H54 (cell line): ENCODE measurements at regions not wholly inside any gene's neighbourhood (a gene's known extent, or its start where the extent isn't known, plus 50 kb on each side); places are given as distances from the start of the nearest gene placed in this dataset.

ENCODE experiments used
- DNase-seq: peaks from one replicate; pipeline ENCODE4 v3.0.0; 2011; ENCODE audit warnings: low spot score, mixed read lengths; ENCODE audit not compliant: insufficient read length
- FAIRE-seq: peaks from 3 replicates; lab custom pipeline; 2011; peaks lifted over from hg19 to GRCh38; lab: Jason Lieb, UNC
- POLR2A ChIP-seq: IDR thresholded peaks from 2 replicates; pipeline ENCODE4 v1.6.1; 2011; ENCODE audit warnings: low read depth, mild to moderate bottlenecking, low read length

GRCh38 chr3:30945291-30945690 lies 50.8 kb upstream of the GADL1 start:
- DNase-seq (no peak), FAIRE-seq (no peak)
- no peak for TF ChIP-seq POLR2A

GRCh38 chr3:30948426-30948825 lies 54.0 kb upstream of the GADL1 start:
- FAIRE-seq, result no peak
- DNase-seq, result no peak
- TF ChIP-seq POLR2A, result no peak

DNA sequence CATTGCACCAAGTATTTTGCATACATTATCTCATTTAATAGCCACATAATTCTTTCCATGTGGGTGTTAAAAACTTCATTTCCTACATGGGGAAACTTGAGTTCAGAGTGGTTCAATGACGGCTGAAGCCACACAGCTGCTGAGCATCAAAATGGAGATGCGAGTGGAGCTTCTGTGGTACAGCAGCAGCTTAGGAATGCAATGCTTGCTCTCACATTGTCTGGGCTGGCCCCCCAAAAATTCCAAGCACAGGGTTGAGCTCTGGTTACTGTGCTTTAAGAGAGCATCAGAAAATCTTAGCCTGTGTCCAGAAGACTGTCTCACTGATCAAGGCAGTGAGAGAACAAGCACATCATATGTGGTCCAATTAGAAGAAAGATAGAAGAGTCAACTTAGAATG lies 57.4 kb upstream of the GADL1 start:
- FAIRE-seq (no peak), DNase-seq (no peak)
- no peak for TF ChIP-seq POLR2A

GRCh38 chr3:30952786-30953185 lies 58.3 kb upstream of the GADL1 start:
- TF ChIP-seq POLR2A, result no peak
- no peak for FAIRE-seq
- no peak for DNase-seq

- no peak for TF ChIP-seq POLR2A
- DNase-seq (no peak), FAIRE-seq (no peak)
These were observed 60.0 kb upstream of the GADL1 start for GRCh38 chr3:30954426-30954825.

- FAIRE-seq, result no peak
- DNase-seq, result no peak
- TF ChIP-seq POLR2A, result no peak
These were observed 67.6 kb upstream of the GADL1 start for GRCh38 chr3:30962084-30962483.

- no peak for TF ChIP-seq POLR2A
- FAIRE-seq (no peak), DNase-seq (no peak)
These were observed 68.0 kb upstream of the GADL1 start for GRCh38 chr3:30962493-30962892.

DNA sequence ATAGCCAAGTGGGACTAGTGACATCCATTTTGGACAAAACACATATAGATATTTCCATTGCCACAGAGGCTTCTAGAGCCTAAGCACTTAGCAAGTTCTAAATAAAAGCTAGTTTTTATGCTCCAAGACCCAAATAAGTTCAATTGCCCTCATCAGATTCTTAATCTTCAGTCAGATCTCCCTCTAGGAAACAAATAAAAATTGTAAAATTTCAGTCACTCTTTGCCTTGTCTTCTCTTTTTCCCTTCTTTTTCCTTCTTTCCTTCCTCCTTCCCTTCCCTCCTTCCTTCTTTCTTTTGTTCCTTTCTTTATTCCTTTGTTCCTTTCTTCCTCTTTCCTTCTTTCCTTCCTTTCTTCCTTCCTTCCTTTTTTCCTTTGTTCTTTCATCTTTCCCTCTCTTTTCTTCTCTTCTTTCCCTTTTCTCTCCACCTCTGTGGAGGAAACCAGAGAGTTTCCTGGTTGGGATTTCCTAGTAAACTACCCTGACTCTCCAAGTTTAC lies 68.8 kb upstream of the GADL1 start:
- TF ChIP-seq POLR2A, result no peak
- DNase-seq, result no peak
- FAIRE-seq, result no peak

DNA sequence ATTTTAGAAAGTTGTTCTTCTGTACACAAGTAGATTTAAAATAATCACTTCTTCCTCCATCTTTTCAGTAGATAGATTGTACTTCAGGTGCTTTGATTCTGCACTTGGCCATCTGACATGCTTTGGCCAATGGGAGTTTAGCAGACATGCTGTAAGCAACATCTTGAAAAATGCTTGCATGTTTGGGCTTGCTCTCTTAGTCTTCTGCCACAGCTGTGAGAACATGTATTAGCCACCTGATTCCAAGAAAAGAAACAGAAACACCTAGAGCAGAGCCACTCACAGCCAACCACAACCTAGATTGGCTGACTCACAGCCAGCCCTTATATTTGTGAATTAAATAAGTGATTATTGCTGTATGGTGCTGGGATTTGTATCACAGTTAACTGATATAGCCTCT lies 70.2 kb upstream of the GADL1 start:
- no peak for TF ChIP-seq POLR2A
- no peak for DNase-seq
- no peak for FAIRE-seq

- no peak for FAIRE-seq
These were observed 72.4 kb upstream of the GADL1 start for GRCh38 chr3:30966896-30967295.

GRCh38 chr3:30970183-30970582 lies 75.7 kb upstream of the GADL1 start:
- no peak for TF ChIP-seq POLR2A
- FAIRE-seq (no peak), DNase-seq (no peak)

More at GRCh38 chr3:30966896-30967295, 72.4 kb upstream of the GADL1 start:
- DNase-seq, result no peak
- no peak for TF ChIP-seq POLR2A

- TF ChIP-seq POLR2A, result no peak
- no peak for FAIRE-seq
These were observed 78.0 kb upstream of the GADL1 start for GRCh38 chr3:30972449-30972848.

GRCh38 chr3:30974071-30974470 lies 79.6 kb upstream of the GADL1 start:
- FAIRE-seq (no peak), DNase-seq (no peak)
- TF ChIP-seq POLR2A, result no peak

More at GRCh38 chr3:30972449-30972848, 78.0 kb upstream of the GADL1 start:
- DNase-seq, result no peak

- FAIRE-seq (no peak), DNase-seq (no peak)
- TF ChIP-seq POLR2A, result no peak
These were observed 83.1 kb upstream of the GADL1 start for GRCh38 chr3:30977592-30977991.

- no peak for DNase-seq
- FAIRE-seq, result no peak
- no peak for TF ChIP-seq POLR2A
These were observed 86.5 kb upstream of the GADL1 start for GRCh38 chr3:30980993-30981392.
